Panc1 (cell line): ENCODE measurements at regions not wholly inside any gene's neighbourhood (a gene's known extent, or its start where the extent isn't known, plus 50 kb on each side); places are given as distances from the start of the nearest gene placed in this dataset.

Source experiments
- ATAC-seq: fragments of 200-7000 bp; cut with Tn5 transposase; 2 replicates; pipeline ENCODE4 v1.9.1; 2020; ENCODE audit warnings: mild to moderate bottlenecking, moderate library complexity
- BruUV-seq: library from RNA; stranded (reverse); fragments of 400-500 nt; replicated peaks from 2 replicates; lab custom pipeline; 2021; lab: Mats Ljungman, UMichigan
- CTCF ChIA-PET: fragments of 300-600 bp; sonication (Branson Sonifier 250); formaldehyde crosslinking; loops from one replicate; lab custom pipeline; 2022; ENCODE audit warnings: antibody characterized with exemption; lab: Charles Lee
- POLR2A ChIA-PET: fragments of 300-600 bp; sonication (Branson Sonifier 250); formaldehyde crosslinking; loops from one replicate; lab custom pipeline; 2022; ENCODE audit warnings: antibody characterized with exemption; lab: Charles Lee
- DNase-seq: peaks from one replicate; pipeline ENCODE4 v3.0.0-alpha.2; 2010; ENCODE audit warnings: low read depth, low spot score
- H3K27ac ChIP-seq: 2 replicates; pipeline ENCODE4 v1.5.1; 2011; ENCODE audit warnings: mild to moderate bottlenecking, low read length, inconsistent platforms
- H3K27me3 ChIP-seq: fragments of 200-500 bp; sonication (Bioruptor generic); 2 replicates; pipeline ENCODE4 v1.6.0; 2014; ENCODE audit warnings: low read length, inconsistent platforms; ENCODE audit not compliant: control insufficient read depth, insufficient read depth
- H3K36me3 ChIP-seq: fragments of 200-500 bp; sonication (Bioruptor generic); 2 replicates; pipeline ENCODE4 v1.5.1; 2014; ENCODE audit warnings: inconsistent platforms, mild to moderate bottlenecking, low read length, moderate library complexity; ENCODE audit not compliant: control insufficient read depth, insufficient read depth
- H3K4me1 ChIP-seq: 2 replicates; pipeline ENCODE4 v1.5.1; 2011; ENCODE audit warnings: inconsistent platforms, mild to moderate bottlenecking, low read length, moderate library complexity; ENCODE audit not compliant: control insufficient read depth, insufficient read depth
- H3K4me3 ChIP-seq, 2 experiments: 2 replicates each; pipeline ENCODE4 v1.5.1; 2011 to 2012; ENCODE audit warnings: low read depth in 2 of 2, low read length in 2 of 2, mild to moderate bottlenecking in 2 of 2, inconsistent platforms in 1 of 2, moderate library complexity in 1 of 2
- H3K9me3 ChIP-seq: fragments of 200-500 bp; sonication (Bioruptor generic); 2 replicates; pipeline ENCODE4 v1.5.1; 2014; ENCODE audit warnings: low read depth, mild to moderate bottlenecking, inconsistent platforms, low read length, moderate library complexity; ENCODE audit not compliant: control insufficient read depth, insufficient read depth
- POLR2AphosphoS5 ChIP-seq: IDR thresholded peaks from 2 replicates; pipeline ENCODE4 v1.6.1; 2012; ENCODE audit warnings: mild to moderate bottlenecking, low read depth, low read length, moderate library complexity
- SIN3A ChIP-seq: IDR thresholded peaks from 2 replicates; pipeline ENCODE4 v1.6.1; 2012; ENCODE audit warnings: low read depth, mild to moderate bottlenecking, low read length, moderate library complexity, borderline replicate concordance; ENCODE audit not compliant: insufficient read depth
- TCF7L2 ChIP-seq: IDR thresholded peaks from 2 replicates; pipeline ENCODE4 v1.6.1; 2011; ENCODE audit warnings: mild to moderate bottlenecking, low read depth, low read length, inconsistent platforms
- in situ Hi-C: cut with HindIII; loops from 2 replicates; pipeline ENCODE4 v1.10.0; 2016; ENCODE audit warnings: low sequenced_read_pairs, low pct_unique_long_range_greater_than_20kb
- intact Hi-C: fragments of 100-400 bp; cut with micrococcal nuclease; formaldehyde crosslinking; loops from one replicate; pipeline ENCODE4 v1.10.0; 2022; ENCODE audit not compliant: unreplicated experiment
- TF ChIP-seq, protein P1 (sequence below): fragments of 450-650 bp; IDR thresholded peaks from 2 replicates; pipeline ENCODE4 v1.5.1; 2017; ENCODE audit warnings: mild to moderate bottlenecking
- TF ChIP-seq, protein P2 (sequence below), 2 experiments: IDR thresholded peaks; 2 replicates each; pipeline ENCODE4 v1.6.1; 2011 to 2012; ENCODE audit warnings: low read depth in 2 of 2, control low read depth in 1 of 2, low read length in 1 of 2, mild to moderate bottlenecking in 1 of 2, moderate library complexity in 1 of 2; ENCODE audit not compliant: insufficient read depth in 1 of 2

- ATAC-seq (no peak), DNase-seq (no peak)
- ChIA-PET CTCF (no interaction called here), POLR2A (no interaction called here)
- no TSS peak for BruUV-seq
- Histone ChIP-seq H3K4me3 (no peak overlapping the region), H3K9me3 (no peaks in the 10 kb centered on the region), H3K4me1 (no peaks in the 10 kb centered on the region), H3K27me3 (no peaks in the 10 kb centered on the region), H3K36me3 (no peaks in the 10 kb centered on the region), H3K27ac (no peak overlapping the region)
- TF ChIP-seq, protein P1, sequence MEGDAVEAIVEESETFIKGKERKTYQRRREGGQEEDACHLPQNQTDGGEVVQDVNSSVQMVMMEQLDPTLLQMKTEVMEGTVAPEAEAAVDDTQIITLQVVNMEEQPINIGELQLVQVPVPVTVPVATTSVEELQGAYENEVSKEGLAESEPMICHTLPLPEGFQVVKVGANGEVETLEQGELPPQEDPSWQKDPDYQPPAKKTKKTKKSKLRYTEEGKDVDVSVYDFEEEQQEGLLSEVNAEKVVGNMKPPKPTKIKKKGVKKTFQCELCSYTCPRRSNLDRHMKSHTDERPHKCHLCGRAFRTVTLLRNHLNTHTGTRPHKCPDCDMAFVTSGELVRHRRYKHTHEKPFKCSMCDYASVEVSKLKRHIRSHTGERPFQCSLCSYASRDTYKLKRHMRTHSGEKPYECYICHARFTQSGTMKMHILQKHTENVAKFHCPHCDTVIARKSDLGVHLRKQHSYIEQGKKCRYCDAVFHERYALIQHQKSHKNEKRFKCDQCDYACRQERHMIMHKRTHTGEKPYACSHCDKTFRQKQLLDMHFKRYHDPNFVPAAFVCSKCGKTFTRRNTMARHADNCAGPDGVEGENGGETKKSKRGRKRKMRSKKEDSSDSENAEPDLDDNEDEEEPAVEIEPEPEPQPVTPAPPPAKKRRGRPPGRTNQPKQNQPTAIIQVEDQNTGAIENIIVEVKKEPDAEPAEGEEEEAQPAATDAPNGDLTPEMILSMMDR, result no peak
- TF ChIP-seq, protein P2, sequence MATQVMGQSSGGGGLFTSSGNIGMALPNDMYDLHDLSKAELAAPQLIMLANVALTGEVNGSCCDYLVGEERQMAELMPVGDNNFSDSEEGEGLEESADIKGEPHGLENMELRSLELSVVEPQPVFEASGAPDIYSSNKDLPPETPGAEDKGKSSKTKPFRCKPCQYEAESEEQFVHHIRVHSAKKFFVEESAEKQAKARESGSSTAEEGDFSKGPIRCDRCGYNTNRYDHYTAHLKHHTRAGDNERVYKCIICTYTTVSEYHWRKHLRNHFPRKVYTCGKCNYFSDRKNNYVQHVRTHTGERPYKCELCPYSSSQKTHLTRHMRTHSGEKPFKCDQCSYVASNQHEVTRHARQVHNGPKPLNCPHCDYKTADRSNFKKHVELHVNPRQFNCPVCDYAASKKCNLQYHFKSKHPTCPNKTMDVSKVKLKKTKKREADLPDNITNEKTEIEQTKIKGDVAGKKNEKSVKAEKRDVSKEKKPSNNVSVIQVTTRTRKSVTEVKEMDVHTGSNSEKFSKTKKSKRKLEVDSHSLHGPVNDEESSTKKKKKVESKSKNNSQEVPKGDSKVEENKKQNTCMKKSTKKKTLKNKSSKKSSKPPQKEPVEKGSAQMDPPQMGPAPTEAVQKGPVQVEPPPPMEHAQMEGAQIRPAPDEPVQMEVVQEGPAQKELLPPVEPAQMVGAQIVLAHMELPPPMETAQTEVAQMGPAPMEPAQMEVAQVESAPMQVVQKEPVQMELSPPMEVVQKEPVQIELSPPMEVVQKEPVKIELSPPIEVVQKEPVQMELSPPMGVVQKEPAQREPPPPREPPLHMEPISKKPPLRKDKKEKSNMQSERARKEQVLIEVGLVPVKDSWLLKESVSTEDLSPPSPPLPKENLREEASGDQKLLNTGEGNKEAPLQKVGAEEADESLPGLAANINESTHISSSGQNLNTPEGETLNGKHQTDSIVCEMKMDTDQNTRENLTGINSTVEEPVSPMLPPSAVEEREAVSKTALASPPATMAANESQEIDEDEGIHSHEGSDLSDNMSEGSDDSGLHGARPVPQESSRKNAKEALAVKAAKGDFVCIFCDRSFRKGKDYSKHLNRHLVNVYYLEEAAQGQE (IDR thresholded peaks at IDR 0.05; ENCODE audit: insufficient read depth in 1 of 2, low read depth in 2 of 2, low read length in 1 of 2), result no peak
- no peak for TF ChIP-seq POLR2AphosphoS5
- TF ChIP-seq TCF7L2, result no peak
- TF ChIP-seq SIN3A, result no peak
- intact Hi-C loops, result no loop called here
- in situ Hi-C loops, result no loop called here
Measured at GRCh38 chrX:39063702-39064101, 262.4 kb downstream of the MID1IP1 start.

- no peaks in the 10 kb centered on the region for H3K4me1 ChIP-seq
- no peak overlapping the region for H3K4me3 ChIP-seq
- intact Hi-C loops, result no loop called here
- DNase-seq (no peak), ATAC-seq (no peak)
- BruUV-seq, result no TSS peak
- in situ Hi-C loops, result no loop called here
- H3K27ac ChIP-seq, result no peak overlapping the region
- no peaks in the 10 kb centered on the region for H3K27me3 ChIP-seq
- no peaks in the 10 kb centered on the region for H3K36me3 ChIP-seq
- CTCF ChIA-PET, result no interaction called here
- H3K9me3 ChIP-seq, result no peaks in the 10 kb centered on the region
- TF ChIP-seq POLR2AphosphoS5 (no peak), TCF7L2 (no peak)
- TF ChIP-seq, protein P1, result no peak
- TF ChIP-seq, protein P2 (IDR thresholded peaks at IDR 0.05; ENCODE audit: insufficient read depth in 1 of 2, low read depth in 2 of 2, low read length in 1 of 2), result no peak
- POLR2A ChIA-PET, result no interaction called here
Measured at GRCh38 chrX:39065051-39065871, 264.0 kb downstream of the MID1IP1 start.
